Neural crest cell (in vitro differentiated cells): ENCODE measurements at regions not wholly inside any gene's neighbourhood (a gene's known extent, or its start where the extent isn't known, plus 50 kb on each side); places are given as distances from the start of the nearest gene placed in this dataset.

Source experiments
- DNase-seq: peaks from one replicate; pipeline ENCODE4 v3.0.0; 2021; ENCODE audit warnings: low read depth, mixed read lengths, low spot score
- H3K27ac Mint-ChIP-seq: one replicate; pipeline ENCODE4 v1.8.0; 2021; ENCODE audit warnings: mild to moderate bottlenecking, mixed read lengths; ENCODE audit not compliant: unreplicated experiment
- H3K27me3 Mint-ChIP-seq: 2 replicates; pipeline ENCODE4 v1.8.0; 2021; ENCODE audit warnings: low read depth, mild to moderate bottlenecking, mixed read lengths
- H3K36me3 Mint-ChIP-seq: 2 replicates; pipeline ENCODE4 v1.8.0; 2021; ENCODE audit warnings: low read depth, mild to moderate bottlenecking, mixed read lengths
- H3K4me1 Mint-ChIP-seq: 2 replicates; pipeline ENCODE4 v1.8.0; 2021; ENCODE audit warnings: mixed read lengths
- H3K4me3 Mint-ChIP-seq: one replicate; pipeline ENCODE4 v1.8.0; 2021; ENCODE audit warnings: mild to moderate bottlenecking, mixed read lengths
- H3K9me3 Mint-ChIP-seq: 2 replicates; pipeline ENCODE4 v1.8.0; 2021; ENCODE audit warnings: mixed read lengths
- TF ChIP-seq, protein P1 (sequence below): fragments of 200-600 bp; sonication (generic); conservative IDR thresholded peaks from 2 replicates; pipeline ENCODE4 v1.5.0; 2021; ENCODE audit warnings: antibody characterized with exemption, mild to moderate bottlenecking

DNA sequence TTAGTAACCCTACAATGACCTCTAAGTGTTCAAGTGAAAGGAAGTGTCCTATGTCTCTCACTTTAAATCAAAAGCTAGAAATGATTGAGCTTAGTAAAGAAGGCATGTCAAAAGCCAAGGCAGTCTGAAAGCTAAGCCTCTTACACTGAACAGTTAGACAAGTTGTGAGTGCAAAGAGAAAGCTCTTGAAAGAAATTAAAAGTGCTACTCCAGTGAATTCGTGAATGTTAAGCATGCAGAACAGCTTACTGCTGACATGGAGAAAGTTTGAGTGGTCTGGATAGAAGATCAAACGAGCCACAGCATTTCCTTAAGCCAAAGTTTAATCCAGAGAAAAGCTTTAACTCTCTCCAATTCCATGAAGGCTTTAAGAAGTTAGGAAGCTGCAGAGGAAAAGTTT, 373.7 kb downstream of the NR4A2 start:
- Mint-ChIP-seq H3K4me1 (no peaks in the 10 kb centered on the region), H3K4me3 (no peak overlapping the region), H3K9me3 (no peaks in the 10 kb centered on the region), H3K36me3 (peaks cover 4% of the 10 kb centered on the region), H3K27ac (no peak overlapping the region), H3K27me3 (no peaks in the 10 kb centered on the region)
- TF ChIP-seq, protein P1, sequence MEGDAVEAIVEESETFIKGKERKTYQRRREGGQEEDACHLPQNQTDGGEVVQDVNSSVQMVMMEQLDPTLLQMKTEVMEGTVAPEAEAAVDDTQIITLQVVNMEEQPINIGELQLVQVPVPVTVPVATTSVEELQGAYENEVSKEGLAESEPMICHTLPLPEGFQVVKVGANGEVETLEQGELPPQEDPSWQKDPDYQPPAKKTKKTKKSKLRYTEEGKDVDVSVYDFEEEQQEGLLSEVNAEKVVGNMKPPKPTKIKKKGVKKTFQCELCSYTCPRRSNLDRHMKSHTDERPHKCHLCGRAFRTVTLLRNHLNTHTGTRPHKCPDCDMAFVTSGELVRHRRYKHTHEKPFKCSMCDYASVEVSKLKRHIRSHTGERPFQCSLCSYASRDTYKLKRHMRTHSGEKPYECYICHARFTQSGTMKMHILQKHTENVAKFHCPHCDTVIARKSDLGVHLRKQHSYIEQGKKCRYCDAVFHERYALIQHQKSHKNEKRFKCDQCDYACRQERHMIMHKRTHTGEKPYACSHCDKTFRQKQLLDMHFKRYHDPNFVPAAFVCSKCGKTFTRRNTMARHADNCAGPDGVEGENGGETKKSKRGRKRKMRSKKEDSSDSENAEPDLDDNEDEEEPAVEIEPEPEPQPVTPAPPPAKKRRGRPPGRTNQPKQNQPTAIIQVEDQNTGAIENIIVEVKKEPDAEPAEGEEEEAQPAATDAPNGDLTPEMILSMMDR: no peak
- DNase-seq: no peak

GRCh38 chr2:155947069-155947468, 385.5 kb downstream of the NR4A2 start:
- H3K27me3 Mint-ChIP-seq: no peaks in the 10 kb centered on the region

DNA sequence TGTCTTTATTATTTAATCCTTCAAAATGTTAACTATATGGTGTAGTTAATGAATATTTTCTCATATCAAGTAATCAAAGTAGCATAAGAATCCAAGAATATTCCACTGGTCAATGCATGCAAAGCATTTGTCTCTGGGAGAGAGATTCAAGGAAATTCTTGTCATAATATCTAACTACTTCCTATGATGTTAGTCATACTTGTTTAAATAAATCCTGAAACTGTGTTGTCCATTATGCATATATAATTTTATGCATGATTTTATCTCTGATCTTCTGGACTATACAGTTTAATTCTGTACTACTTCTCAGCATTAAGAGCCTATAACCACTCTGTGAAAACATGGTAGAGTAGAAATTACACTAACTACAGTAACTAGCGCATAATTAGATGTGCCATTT, 388.3 kb downstream of the NR4A2 start:
- Mint-ChIP-seq H3K27ac (no peak overlapping the region), H3K36me3 (peaks cover 12% of the 10 kb centered on the region), H3K9me3 (peaks cover 24% of the 10 kb centered on the region), H3K4me1 (no peaks in the 10 kb centered on the region), H3K27me3 (no peaks in the 10 kb centered on the region), H3K4me3 (no peak overlapping the region)
- no peak for DNase-seq
- TF ChIP-seq, protein P1: no peak

More at GRCh38 chr2:155947069-155947468, 385.5 kb downstream of the NR4A2 start:
- H3K4me3 Mint-ChIP-seq: no peak overlapping the region
- H3K9me3 Mint-ChIP-seq: peaks cover 9% of the 10 kb centered on the region
- no peaks in the 10 kb centered on the region for H3K4me1 Mint-ChIP-seq
- no peak overlapping the region for H3K27ac Mint-ChIP-seq
- TF ChIP-seq, protein P1: no peak
- no peak for DNase-seq
- no peaks in the 10 kb centered on the region for H3K36me3 Mint-ChIP-seq

DNA sequence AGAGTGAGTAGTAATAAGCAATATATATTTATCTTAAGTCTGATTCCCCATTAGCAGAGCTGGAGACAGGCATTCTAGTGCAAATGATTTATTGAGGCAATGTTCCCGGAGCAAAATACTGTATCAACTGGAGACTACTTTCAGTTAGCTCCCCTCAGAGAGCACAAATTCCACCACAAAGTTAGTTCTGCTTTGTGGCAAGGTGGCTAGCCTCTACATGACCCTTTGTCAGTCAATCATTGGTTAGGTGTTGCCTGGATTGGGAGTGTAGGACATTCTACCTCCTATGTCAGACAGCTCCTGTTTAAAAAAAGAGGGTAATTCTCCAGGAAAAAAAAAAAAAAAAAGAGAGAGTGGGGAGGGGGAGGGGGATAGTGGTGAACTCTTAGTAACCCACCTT, 402.2 kb downstream of the NR4A2 start:
- Mint-ChIP-seq H3K27me3 (no peaks in the 10 kb centered on the region), H3K4me3 (no peak overlapping the region), H3K36me3 (peaks cover 16% of the 10 kb centered on the region), H3K9me3 (peaks cover 13% of the 10 kb centered on the region), H3K27ac (no peak overlapping the region), H3K4me1 (no peaks in the 10 kb centered on the region)
- no peak for DNase-seq
- TF ChIP-seq, protein P1: no peak

GRCh38 chr2:155917380-155917779, 415.1 kb downstream of the NR4A2 start:
- DNase-seq: no peak
- no peak overlapping the region for H3K4me3 Mint-ChIP-seq
- H3K9me3 Mint-ChIP-seq: no peaks in the 10 kb centered on the region
- peaks cover 3% of the 10 kb centered on the region for H3K36me3 Mint-ChIP-seq
- no peaks in the 10 kb centered on the region for H3K27me3 Mint-ChIP-seq
- H3K27ac Mint-ChIP-seq: no peak overlapping the region
- TF ChIP-seq, protein P1: no peak
- H3K4me1 Mint-ChIP-seq: no peaks in the 10 kb centered on the region

- Mint-ChIP-seq H3K27me3 (no peaks in the 10 kb centered on the region), H3K27ac (no peak overlapping the region), H3K36me3 (no peaks in the 10 kb centered on the region), H3K9me3 (no peaks in the 10 kb centered on the region), H3K4me3 (no peak overlapping the region), H3K4me1 (no peaks in the 10 kb centered on the region)
- TF ChIP-seq, protein P1: no peak
- no peak for DNase-seq
These were observed 419.2 kb downstream of the NR4A2 start for GRCh38 chr2:155913356-155913755.
